Stimulated activated CD4-positive, alpha-beta T cell treated with anti-CD3 and anti-CD28 coated beads, Interleukin-2, amount 100 ng/mL, for 24 hours (primary cell): ENCODE measurements at regions not wholly inside any gene's neighbourhood (a gene's known extent, or its start where the extent isn't known, plus 50 kb on each side); places are given as distances from the start of the nearest gene placed in this dataset.
"Not testable (repeated sequence)": the region's sequence is repeated elsewhere in the genome, so short reads cannot be mapped to it uniquely, and the experiment has no call there.

Experiments
- DNase-seq, 2 donors: peaks; one replicate each; pipeline ENCODE4 v3.0.0-alpha.2; 2020

GRCh38 chr5:38607396-38607795, 51.0 kb upstream of the LIFR start:
- DNase-seq, result no peak

- no peak for DNase-seq
Measured at GRCh38 chr5:38607930-38608564, 51.6 kb upstream of the LIFR start.

GRCh38 chr5:38608874-38609273, 52.4 kb upstream of the LIFR start:
- no peak for DNase-seq

- no peak for DNase-seq
Measured at GRCh38 chr5:38612851-38613250, 56.4 kb upstream of the LIFR start.

- no peak for DNase-seq
Measured at GRCh38 chr5:38613490-38613889, 57.0 kb upstream of the LIFR start.

- DNase-seq, result no peak
Measured at GRCh38 chr5:38613992-38614836, 57.8 kb upstream of the LIFR start.

- no peak for DNase-seq
Measured at GRCh38 chr5:38615042-38615441, 58.6 kb upstream of the LIFR start.

GRCh38 chr5:38615981-38616451, 59.6 kb upstream of the LIFR start:
- DNase-seq, result no peak

- DNase-seq, result no peak
Measured at GRCh38 chr5:38618154-38618553, 61.7 kb upstream of the LIFR start.

- no peak for DNase-seq
Measured at GRCh38 chr5:38621331-38621730, 64.9 kb upstream of the LIFR start.

- no peak for DNase-seq
Measured at GRCh38 chr5:38621840-38622437, 65.5 kb upstream of the LIFR start.

- no peak for DNase-seq
Measured at GRCh38 chr5:38622723-38623129, 66.3 kb upstream of the LIFR start.

GRCh38 chr5:38624541-38624940, 68.1 kb upstream of the LIFR start:
- DNase-seq, result not testable (repeated sequence)

GRCh38 chr5:38631376-38631775, 74.9 kb upstream of the LIFR start:
- not testable (repeated sequence) for DNase-seq

- DNase-seq, result no peak
Measured at GRCh38 chr5:38634568-38635369, 78.3 kb upstream of the LIFR start.

GRCh38 chr5:38636626-38637025, 80.2 kb upstream of the LIFR start:
- no peak for DNase-seq

GRCh38 chr5:38638656-38639055, 82.2 kb upstream of the LIFR start:
- no peak for DNase-seq

GRCh38 chr5:38639377-38640358, 83.2 kb upstream of the LIFR start:
- no peak for DNase-seq

- DNase-seq, result no peak
Measured at GRCh38 chr5:38641003-38641402, 84.6 kb upstream of the LIFR start.

GRCh38 chr5:38642189-38642911, 85.9 kb upstream of the LIFR start:
- no peak for DNase-seq

- no peak for DNase-seq
Measured at GRCh38 chr5:38643616-38644015, 87.2 kb upstream of the LIFR start.
